Hematopoietic multipotent progenitor cell treated with erythropoietin and hydrocortisone succinate and interleukin-3 and kit ligand, for 4 days (in vitro differentiated cells): ENCODE measurements at regions not wholly inside any gene's neighbourhood (a gene's known extent, or its start where the extent isn't known, plus 50 kb on each side); places are given as distances from the start of the nearest gene placed in this dataset.
A peak's percentile ranks its signal among the peaks of the same experiment; 100 is the strongest.

ENCODE experiments used
- DNase-seq: peaks from one replicate; pipeline ENCODE4 v3.0.0-alpha.2; 2015

- DNase-seq: peak; percentile 1
Observed at GRCh38 chr4:33592701-33593100, 2651.6 kb downstream of the ARAP2 start.

- DNase-seq: no peak
Observed at GRCh38 chr4:33606951-33607350, 2637.4 kb downstream of the ARAP2 start.

- no peak for DNase-seq
Observed at GRCh38 chr4:33616121-33616520, 2628.2 kb downstream of the ARAP2 start.

- no peak for DNase-seq
Observed at GRCh38 chr4:33625748-33626147, 2618.6 kb downstream of the ARAP2 start.

GRCh38 chr4:33626221-33626620 lies 2618.1 kb downstream of the ARAP2 start:
- DNase-seq: no peak

- DNase-seq: no peak
Observed at GRCh38 chr4:33628296-33628695, 2616.0 kb downstream of the ARAP2 start.

- DNase-seq: peak; percentile 1
Observed at GRCh38 chr4:33649015-33649414, 2595.3 kb downstream of the ARAP2 start.

- DNase-seq: no peak
Observed at GRCh38 chr4:33649471-33649870, 2594.8 kb downstream of the ARAP2 start.

GRCh38 chr4:33650036-33650435 lies 2594.3 kb downstream of the ARAP2 start:
- DNase-seq: no peak

- DNase-seq: no peak
Observed at GRCh38 chr4:33658971-33659370, 2585.3 kb downstream of the ARAP2 start.

- DNase-seq: no peak
Observed at GRCh38 chr4:33661636-33662035, 2582.7 kb downstream of the ARAP2 start.

- DNase-seq: no peak
Observed at GRCh38 chr4:33685939-33686338, 2558.4 kb downstream of the ARAP2 start.

GRCh38 chr4:33696041-33696440 lies 2548.3 kb downstream of the ARAP2 start:
- no peak for DNase-seq

GRCh38 chr4:33696586-33696985 lies 2547.7 kb downstream of the ARAP2 start:
- DNase-seq: no peak

GRCh38 chr4:33709247-33709646 lies 2535.1 kb downstream of the ARAP2 start:
- no peak for DNase-seq

- no peak for DNase-seq
Observed at GRCh38 chr4:33711826-33712225, 2532.5 kb downstream of the ARAP2 start.

- no peak for DNase-seq
Observed at GRCh38 chr4:33714971-33715370, 2529.3 kb downstream of the ARAP2 start.

GRCh38 chr4:33715841-33716395 lies 2528.4 kb downstream of the ARAP2 start:
- peak; percentile 8 for DNase-seq

- DNase-seq: no peak
Observed at GRCh38 chr4:33722254-33722653, 2522.1 kb downstream of the ARAP2 start.

GRCh38 chr4:33722800-33723516 lies 2521.4 kb downstream of the ARAP2 start:
- no peak for DNase-seq

- no peak for DNase-seq
Observed at GRCh38 chr4:33724685-33725084, 2519.6 kb downstream of the ARAP2 start.

- no peak for DNase-seq
Observed at GRCh38 chr4:33725861-33726260, 2518.5 kb downstream of the ARAP2 start.

- DNase-seq: no peak
Observed at GRCh38 chr4:33737726-33738125, 2506.6 kb downstream of the ARAP2 start.

- no peak for DNase-seq
Observed at GRCh38 chr4:33739884-33740632, 2504.3 kb downstream of the ARAP2 start.
